Stomach (tissue), 8 donors: ENCODE measurements at regions not wholly inside any gene's neighbourhood (a gene's known extent, or its start where the extent isn't known, plus 50 kb on each side); places are given as distances from the start of the nearest gene placed in this dataset.

Experiments used
- DNase-seq, 2 donors: peaks; one replicate each; pipeline versions ENCODE4 v3.0.0 to v3.0.0-alpha.2; 2013 to 2019
- H3K27ac ChIP-seq, 5 donors: fragments of 200-600 bp in 4 of 5; sonication (generic) in 4 of 5; one replicate each; pipeline ENCODE4 v1.5.1; 2013 to 2019; ENCODE audit warnings: mild to moderate bottlenecking in 1 of 5, moderate library complexity in 1 of 5
- H3K27me3 ChIP-seq, 3 donors: fragments of 200-600 bp; sonication (generic); one replicate each; pipeline ENCODE4 v1.5.1; 2017 to 2019; ENCODE audit warnings: mixed run types in 1 of 3
- H3K36me3 ChIP-seq, 4 donors: fragments of 200-600 bp; sonication (generic); 1 replicate in 3 of 4; 2 replicates in 1 of 4; pipeline ENCODE4 v1.5.1; 2016 to 2019
- H3K4me1 ChIP-seq, 4 donors: fragments of 200-600 bp; sonication (generic); one replicate each; pipeline ENCODE4 v1.5.1; 2016 to 2019
- H3K4me3 ChIP-seq, 4 donors: fragments of 200-600 bp; sonication (generic) in 3 of 4; one replicate each; pipeline ENCODE4 v1.5.1; 2016 to 2019; ENCODE audit warnings: mild to moderate bottlenecking in 1 of 4
- H3K9me3 ChIP-seq, 4 donors: fragments of 200-600 bp; sonication (generic); one replicate each; pipeline ENCODE4 v1.5.1; 2016 to 2019
- EP300 ChIP-seq: sonication (generic); formaldehyde crosslinking; IDR thresholded peaks from one replicate; pipeline ENCODE4 v1.6.1; 2017; ENCODE audit warnings: antibody characterized with exemption
- POLR2A ChIP-seq, 4 donors: fragments of 450-650 bp; IDR thresholded peaks; one replicate each; pipeline ENCODE4 v1.6.1; 2016; ENCODE audit warnings: antibody characterized with exemption in 4 of 4, control low read depth in 2 of 4, mild to moderate bottlenecking in 1 of 4, moderate library complexity in 1 of 4
- POLR2AphosphoS5 ChIP-seq, 3 donors: sonication (generic); formaldehyde crosslinking; IDR thresholded peaks; one replicate each; pipeline ENCODE4 v1.6.1; 2016; ENCODE audit warnings: antibody characterized with exemption in 3 of 3
- WGBS, 5 donors: extraction: QIAGEN DNeasy Blood & Tissue Kit in 3 of 5; methylation state at CpG; one replicate each; pipeline versions ENCODE4 v1.1.5 to v1.1.7; 2013 to 2018; 5-methylcytosine and 5-hydroxymethylcytosine counted together
- intact Hi-C: fragments of 100-400 bp; cut with DNase I; formaldehyde crosslinking; loops from one replicate; pipeline ENCODE4 v1.15.1; 2023; ENCODE audit warnings: low total_unique reads
- TF ChIP-seq, protein P1 (sequence below), 7 experiments: fragments of 450-650 bp in 4 of 7; fragments of 200-600 bp in 3 of 7; sonication (generic) in 3 of 7; IDR thresholded peaks; one replicate each; pipeline ENCODE4 v1.5.1; 2016 to 2019; ENCODE audit warnings: antibody characterized with exemption in 7 of 7, control low read depth in 2 of 7, mild to moderate bottlenecking in 1 of 7
- donor health status: healthy with polysubstance abuse.
- donor health status: Bipolar disorder and iron deficiency.
- donor health status: healthy.

DNA sequence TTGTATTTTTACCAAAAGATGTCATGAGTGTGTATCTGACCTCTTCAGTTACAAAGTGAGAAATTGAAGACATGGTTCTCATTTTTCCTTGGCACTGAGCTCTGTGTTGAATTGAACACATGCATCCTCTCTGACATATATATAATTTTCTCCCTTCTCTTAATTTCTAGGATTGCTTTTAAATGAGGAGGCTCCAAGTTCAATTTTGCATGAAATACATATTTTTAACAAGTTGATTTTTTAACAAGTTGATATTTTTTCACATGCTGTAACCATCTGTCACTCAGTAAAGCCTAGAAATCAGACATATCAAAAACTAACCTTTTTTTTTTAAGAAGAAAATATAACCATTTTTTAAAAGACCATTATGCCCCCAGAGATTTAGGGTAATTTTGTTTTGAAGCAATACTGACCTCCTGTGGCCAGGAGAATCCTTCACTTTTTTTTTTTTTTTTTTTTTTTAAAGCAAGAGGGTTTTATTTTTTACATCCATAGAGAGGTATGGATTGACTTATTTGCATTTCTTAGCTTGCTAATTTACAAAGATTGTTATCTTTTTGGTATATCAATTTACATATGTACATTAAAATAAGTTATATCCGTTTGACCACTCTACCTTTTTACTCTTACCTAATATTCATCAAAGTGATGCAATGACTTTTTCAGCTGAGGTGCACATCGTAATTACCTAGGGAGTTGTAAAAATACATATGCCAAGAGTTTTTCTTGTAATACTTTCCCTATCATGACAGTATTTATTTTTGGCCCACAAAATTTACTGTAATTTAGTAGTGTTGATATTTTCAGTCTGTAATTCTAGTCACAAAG, 161.8 kb downstream of the SOCS6 start:
- no peaks in the 10 kb centered on the region for H3K4me1 ChIP-seq
- intact Hi-C loops = no loop called here
- no peaks in the 10 kb centered on the region for H3K36me3 ChIP-seq
- H3K27ac ChIP-seq = no peak overlapping the region
- TF ChIP-seq, protein P1, sequence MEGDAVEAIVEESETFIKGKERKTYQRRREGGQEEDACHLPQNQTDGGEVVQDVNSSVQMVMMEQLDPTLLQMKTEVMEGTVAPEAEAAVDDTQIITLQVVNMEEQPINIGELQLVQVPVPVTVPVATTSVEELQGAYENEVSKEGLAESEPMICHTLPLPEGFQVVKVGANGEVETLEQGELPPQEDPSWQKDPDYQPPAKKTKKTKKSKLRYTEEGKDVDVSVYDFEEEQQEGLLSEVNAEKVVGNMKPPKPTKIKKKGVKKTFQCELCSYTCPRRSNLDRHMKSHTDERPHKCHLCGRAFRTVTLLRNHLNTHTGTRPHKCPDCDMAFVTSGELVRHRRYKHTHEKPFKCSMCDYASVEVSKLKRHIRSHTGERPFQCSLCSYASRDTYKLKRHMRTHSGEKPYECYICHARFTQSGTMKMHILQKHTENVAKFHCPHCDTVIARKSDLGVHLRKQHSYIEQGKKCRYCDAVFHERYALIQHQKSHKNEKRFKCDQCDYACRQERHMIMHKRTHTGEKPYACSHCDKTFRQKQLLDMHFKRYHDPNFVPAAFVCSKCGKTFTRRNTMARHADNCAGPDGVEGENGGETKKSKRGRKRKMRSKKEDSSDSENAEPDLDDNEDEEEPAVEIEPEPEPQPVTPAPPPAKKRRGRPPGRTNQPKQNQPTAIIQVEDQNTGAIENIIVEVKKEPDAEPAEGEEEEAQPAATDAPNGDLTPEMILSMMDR (IDR thresholded peaks at IDR 0.05) = peak in 2 of 7 experiments; percentile 11 to 18
- no peak for TF ChIP-seq POLR2A (IDR thresholded peaks at IDR 0.05)
- DNase-seq = no peak
- 42 to 48% (median 44%) methylated on average over 2 of the region's 2 CpGs for WGBS, 5 donors
- H3K9me3 ChIP-seq = no peaks in the 10 kb centered on the region
- H3K4me3 ChIP-seq = no peak overlapping the region
- peaks cover 0 to 8% (median 0%) of the 10 kb centered on the region in 3 donors for H3K27me3 ChIP-seq

DNA sequence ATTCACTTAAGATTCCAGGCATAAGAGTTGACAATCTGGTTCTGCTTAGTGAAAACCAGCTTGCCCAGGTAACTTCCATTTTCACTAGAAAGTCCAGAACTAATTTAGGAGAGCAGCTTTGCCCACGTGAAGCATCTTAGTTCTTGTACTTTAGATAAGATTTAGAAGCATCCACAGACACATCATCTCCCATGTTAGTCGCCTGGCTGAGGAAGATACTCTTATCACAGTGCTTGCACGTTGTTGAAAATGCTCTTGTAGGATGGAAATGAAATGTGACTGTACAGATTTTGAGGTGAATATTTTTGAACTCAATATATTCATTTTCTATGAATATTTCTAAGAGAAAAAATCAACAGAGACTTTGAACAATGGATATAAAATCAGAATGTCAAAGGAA, 159.7 kb downstream of the SOCS6 start:
- peaks cover 0 to 11% (median 4%) of the 10 kb centered on the region in 4 donors for H3K9me3 ChIP-seq
- no peak for DNase-seq
- peaks cover 0 to 8% (median 0%) of the 10 kb centered on the region in 3 donors for H3K27me3 ChIP-seq
- no peaks in the 10 kb centered on the region for H3K36me3 ChIP-seq
- intact Hi-C loops = no loop called here
- no peak overlapping the region for H3K4me3 ChIP-seq
- WGBS, 5 donors = 51 to 64% (median 55%) methylated on average over 3 of the region's 3 CpGs
- no peaks in the 10 kb centered on the region for H3K4me1 ChIP-seq
- H3K27ac ChIP-seq = no peak overlapping the region
- TF ChIP-seq POLR2AphosphoS5 (IDR thresholded peaks at IDR 0.05) (no peak), EP300 (no peak), POLR2A (IDR thresholded peaks at IDR 0.05) (no peak)
- TF ChIP-seq, protein P1 (IDR thresholded peaks at IDR 0.05) = no peak

DNA sequence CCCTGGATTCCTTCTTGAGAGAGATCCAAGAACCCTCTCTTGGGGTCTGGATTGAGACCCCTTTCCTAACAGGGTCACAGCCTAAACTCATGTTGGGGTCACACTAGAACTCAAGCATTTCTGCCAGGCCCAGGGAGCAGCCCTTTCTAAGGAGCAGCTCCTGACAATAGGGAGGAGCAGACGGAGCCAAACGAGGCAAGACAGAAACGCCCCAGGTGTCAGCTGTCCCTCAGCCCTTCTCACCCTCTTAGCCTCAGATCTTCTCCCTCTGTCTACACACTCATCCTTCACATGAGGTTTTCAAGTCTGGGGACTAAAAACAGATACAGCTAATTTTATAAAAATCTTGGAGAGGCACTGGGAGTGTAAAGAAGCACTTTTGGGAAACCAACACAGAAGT, 157.2 kb downstream of the SOCS6 start:
- H3K9me3 ChIP-seq = peaks cover 8 to 31% (median 22%) of the 10 kb centered on the region in 4 donors
- TF ChIP-seq EP300 = no peak
- TF ChIP-seq POLR2AphosphoS5 (IDR thresholded peaks at IDR 0.05) = no peak
- no peak for TF ChIP-seq POLR2A (IDR thresholded peaks at IDR 0.05)
- TF ChIP-seq, protein P1 (IDR thresholded peaks at IDR 0.05) = no peak
- intact Hi-C loops = no loop called here
- no peak overlapping the region for H3K27ac ChIP-seq
- no peaks in the 10 kb centered on the region for H3K4me1 ChIP-seq
- 55 to 69% (median 62%) methylated on average over 3 of the region's 3 CpGs for whole genome bisulfite sequencing, 5 donors
- DNase-seq = no peak
- no peak overlapping the region for H3K4me3 ChIP-seq
- no peaks in the 10 kb centered on the region for H3K36me3 ChIP-seq
- no peaks in the 10 kb centered on the region for H3K27me3 ChIP-seq

DNA sequence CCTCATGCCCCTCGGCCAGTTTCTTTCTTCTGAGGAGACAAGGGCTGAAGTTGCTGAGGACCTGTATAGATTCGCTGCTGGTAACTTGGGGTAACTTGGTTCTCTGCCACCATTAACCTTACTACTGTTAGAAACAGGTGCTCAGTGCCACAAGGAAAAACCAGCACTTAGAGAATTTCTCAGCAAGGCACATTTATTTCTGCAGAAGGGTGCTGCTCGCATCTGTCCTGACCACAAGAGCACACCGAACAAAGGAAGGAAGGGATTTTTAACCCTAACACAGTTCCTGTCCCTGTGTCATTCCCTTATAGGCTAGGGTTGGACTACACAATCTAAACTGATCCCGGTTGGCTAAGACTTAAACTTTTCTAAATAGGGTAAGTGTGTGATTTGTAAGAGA, 154.1 kb downstream of the SOCS6 start:
- Histone ChIP-seq H3K9me3 (peaks cover 8 to 31% (median 22%) of the 10 kb centered on the region in 4 donors), H3K27ac (no peak overlapping the region), H3K27me3 (no peaks in the 10 kb centered on the region), H3K4me3 (no peak overlapping the region), H3K36me3 (no peaks in the 10 kb centered on the region), H3K4me1 (no peaks in the 10 kb centered on the region)
- no peak for DNase-seq
- WGBS, 5 donors = 74 to 95% (median 90%) methylated on average over 5 of the region's 5 CpGs
- TF ChIP-seq EP300 (no peak), POLR2AphosphoS5 (IDR thresholded peaks at IDR 0.05) (no peak), POLR2A (IDR thresholded peaks at IDR 0.05) (no peak)
- TF ChIP-seq, protein P1 (IDR thresholded peaks at IDR 0.05) = no peak
- intact Hi-C loops = no loop called here
